ENCODE measurements at regions not wholly inside any gene's neighbourhood (a gene's known extent, or its start where the extent isn't known, plus 50 kb on each side); places are given as distances from the start of the nearest gene placed in this dataset.

DNA sequence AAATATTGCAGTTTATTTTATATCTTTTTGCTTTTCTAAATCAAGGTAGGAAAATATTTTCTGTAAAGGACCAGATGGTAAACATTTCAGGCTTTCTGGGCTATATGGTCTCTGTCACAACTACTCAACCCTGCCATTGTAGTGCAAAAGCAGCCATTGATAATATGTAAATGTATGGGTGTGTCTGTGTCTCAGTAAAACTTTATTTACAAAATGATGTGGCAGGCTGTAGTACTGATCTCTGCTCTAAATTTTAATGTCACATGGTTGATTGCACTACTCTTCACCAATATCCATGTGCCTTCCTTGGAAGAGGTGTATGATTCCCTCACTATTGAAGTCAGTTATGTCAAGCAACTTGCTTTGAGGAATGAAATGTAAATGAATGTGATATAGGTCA is 175.0 kb downstream of the GOLIM4 start:
- TF ChIP-seq, protein P1, sequence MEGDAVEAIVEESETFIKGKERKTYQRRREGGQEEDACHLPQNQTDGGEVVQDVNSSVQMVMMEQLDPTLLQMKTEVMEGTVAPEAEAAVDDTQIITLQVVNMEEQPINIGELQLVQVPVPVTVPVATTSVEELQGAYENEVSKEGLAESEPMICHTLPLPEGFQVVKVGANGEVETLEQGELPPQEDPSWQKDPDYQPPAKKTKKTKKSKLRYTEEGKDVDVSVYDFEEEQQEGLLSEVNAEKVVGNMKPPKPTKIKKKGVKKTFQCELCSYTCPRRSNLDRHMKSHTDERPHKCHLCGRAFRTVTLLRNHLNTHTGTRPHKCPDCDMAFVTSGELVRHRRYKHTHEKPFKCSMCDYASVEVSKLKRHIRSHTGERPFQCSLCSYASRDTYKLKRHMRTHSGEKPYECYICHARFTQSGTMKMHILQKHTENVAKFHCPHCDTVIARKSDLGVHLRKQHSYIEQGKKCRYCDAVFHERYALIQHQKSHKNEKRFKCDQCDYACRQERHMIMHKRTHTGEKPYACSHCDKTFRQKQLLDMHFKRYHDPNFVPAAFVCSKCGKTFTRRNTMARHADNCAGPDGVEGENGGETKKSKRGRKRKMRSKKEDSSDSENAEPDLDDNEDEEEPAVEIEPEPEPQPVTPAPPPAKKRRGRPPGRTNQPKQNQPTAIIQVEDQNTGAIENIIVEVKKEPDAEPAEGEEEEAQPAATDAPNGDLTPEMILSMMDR (IDR thresholded peaks at IDR 0.05), result no peak
- TF ChIP-seq CEBPB (IDR thresholded peaks at IDR 0.05) (no peak), EHF (CRISPR knock-in tag; IDR thresholded peaks at IDR 0.05) (no peak), POLR2A (IDR thresholded peaks at IDR 0.05; ENCODE audit: low read length) (no peak)
- TF ChIP-seq, protein P2, sequence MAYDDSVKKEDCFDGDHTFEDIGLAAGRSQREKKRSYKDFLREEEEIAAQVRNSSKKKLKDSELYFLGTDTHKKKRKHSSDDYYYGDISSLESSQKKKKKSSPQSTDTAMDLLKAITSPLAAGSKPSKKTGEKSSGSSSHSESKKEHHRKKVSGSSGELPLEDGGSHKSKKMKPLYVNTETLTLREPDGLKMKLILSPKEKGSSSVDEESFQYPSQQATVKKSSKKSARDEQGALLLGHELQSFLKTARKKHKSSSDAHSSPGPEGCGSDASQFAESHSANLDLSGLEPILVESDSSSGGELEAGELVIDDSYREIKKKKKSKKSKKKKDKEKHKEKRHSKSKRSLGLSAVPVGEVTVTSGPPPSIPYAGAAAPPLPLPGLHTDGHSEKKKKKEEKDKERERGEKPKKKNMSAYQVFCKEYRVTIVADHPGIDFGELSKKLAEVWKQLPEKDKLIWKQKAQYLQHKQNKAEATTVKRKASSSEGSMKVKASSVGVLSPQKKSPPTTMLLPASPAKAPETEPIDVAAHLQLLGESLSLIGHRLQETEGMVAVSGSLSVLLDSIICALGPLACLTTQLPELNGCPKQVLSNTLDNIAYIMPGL (CRISPR knock-in tag; IDR thresholded peaks at IDR 0.05; ENCODE audit: borderline replicate concordance), result no peak
